Keratinocyte (primary cell): ENCODE measurements at regions not wholly inside any gene's neighbourhood (a gene's known extent, or its start where the extent isn't known, plus 50 kb on each side); places are given as distances from the start of the nearest gene placed in this dataset.
A peak's percentile ranks its signal among the peaks of the same experiment; 100 is the strongest.

Experiments used
- DNase-seq: peaks from one replicate; pipeline ENCODE4 v3.0.0-alpha.2; 2011; ENCODE audit warnings: low read depth, missing footprints, low spot score
- FAIRE-seq: peaks from 2 replicates; lab custom pipeline; 2011; peaks lifted over from hg19 to GRCh38; lab: Jason Lieb, UNC
- H2AFZ ChIP-seq: 2 replicates; pipeline ENCODE4 v1.6.0; 2012; ENCODE audit warnings: low read length, control low read depth, inconsistent platforms; ENCODE audit not compliant: control insufficient read depth
- H3K27ac ChIP-seq: 2 replicates; pipeline ENCODE4 v1.5.1; 2011; ENCODE audit warnings: low read length; ENCODE audit not compliant: control insufficient read depth, insufficient read depth
- H3K27me3 ChIP-seq: 3 replicates; pipeline ENCODE4 v1.6.0; 2011; ENCODE audit warnings: low read length; ENCODE audit not compliant: control insufficient read depth, insufficient read depth; ENCODE audit errors: extremely low read depth
- H3K36me3 ChIP-seq, 2 experiments: 2 replicates in 1 of 2; 3 replicates in 1 of 2; pipeline ENCODE4 v1.5.1; 2011; ENCODE audit warnings: low read length in 2 of 2, mild to moderate bottlenecking in 1 of 2; ENCODE audit not compliant: control insufficient read depth in 2 of 2, insufficient read depth in 2 of 2; ENCODE audit errors: extremely low read depth in 1 of 2
- H3K4me1 ChIP-seq: 3 replicates; pipeline ENCODE4 v1.5.1; 2011; ENCODE audit warnings: low read length; ENCODE audit not compliant: control insufficient read depth, insufficient read depth; ENCODE audit errors: extremely low read depth
- H3K4me2 ChIP-seq: 3 replicates; pipeline ENCODE4 v1.6.0; 2011; ENCODE audit warnings: low read depth, low read length; ENCODE audit not compliant: control insufficient read depth, insufficient read depth; ENCODE audit errors: extremely low read depth
- H3K4me3 ChIP-seq, 3 experiments: fragments of 200-600 bp in 1 of 3; sonication (generic) in 1 of 3; 2 replicates in 2 of 3; 3 replicates in 1 of 3; pipeline ENCODE4 v1.5.1; 2011 to 2016; ENCODE audit warnings: low read length in 3 of 3, mild to moderate bottlenecking in 3 of 3, control low read depth in 2 of 3, inconsistent platforms in 1 of 3, low read depth in 1 of 3, mixed read lengths in 1 of 3, mixed run types in 1 of 3, moderate library complexity in 1 of 3; ENCODE audit not compliant: control insufficient read depth in 2 of 3, insufficient read depth in 2 of 3; ENCODE audit errors: extremely low read depth in 1 of 3
- H3K79me2 ChIP-seq: 2 replicates; pipeline ENCODE4 v1.6.0; 2012; ENCODE audit warnings: low read length; ENCODE audit not compliant: control insufficient read depth, insufficient read depth
- H3K9ac ChIP-seq: 3 replicates; pipeline ENCODE4 v1.6.0; 2011; ENCODE audit warnings: low read length; ENCODE audit not compliant: control insufficient read depth, insufficient read depth; ENCODE audit errors: extremely low read depth
- H3K9me1 ChIP-seq: 3 replicates; pipeline ENCODE4 v1.6.0; 2011; ENCODE audit warnings: low read length; ENCODE audit not compliant: control insufficient read depth, insufficient read depth; ENCODE audit errors: extremely low read depth
- H3K9me3 ChIP-seq: 2 replicates; pipeline ENCODE4 v1.5.1; 2012; ENCODE audit warnings: low read depth, low read length; ENCODE audit not compliant: control insufficient read depth
- H4K20me1 ChIP-seq: 3 replicates; pipeline ENCODE4 v1.6.0; 2011; ENCODE audit warnings: low read length; ENCODE audit not compliant: control insufficient read depth, insufficient read depth; ENCODE audit errors: extremely low read depth
- CTCF ChIP-seq, 3 experiments: IDR thresholded peaks in 1 of 3; conservative IDR thresholded peaks in 1 of 3; optimal IDR thresholded peaks in 1 of 3; 2 replicates in 2 of 3; 3 replicates in 1 of 3; pipeline versions ENCODE3 to v1.5.1; 2011; ENCODE audit warnings: low read length in 3 of 3, mild to moderate bottlenecking in 3 of 3, moderate library complexity in 2 of 3, control low read depth in 1 of 3, inconsistent platforms in 1 of 3; ENCODE audit not compliant: insufficient read depth in 2 of 3; ENCODE audit errors: extremely low read depth in 1 of 3
- EZH2 ChIP-seq: IDR thresholded peaks from one replicate; pipeline ENCODE4 v1.6.1; 2012; ENCODE audit warnings: inconsistent platforms, mild to moderate bottlenecking, low read length, moderate library complexity
- dilution Hi-C: fragments of 300-500 bp; cut with MboI; formaldehyde crosslinking; loops from one replicate; pipeline ENCODE4 v1.7.0; 2020; ENCODE audit warnings: low sequenced_read_pairs; ENCODE audit not compliant: extremely low pct_ligation_motif_present

DNA sequence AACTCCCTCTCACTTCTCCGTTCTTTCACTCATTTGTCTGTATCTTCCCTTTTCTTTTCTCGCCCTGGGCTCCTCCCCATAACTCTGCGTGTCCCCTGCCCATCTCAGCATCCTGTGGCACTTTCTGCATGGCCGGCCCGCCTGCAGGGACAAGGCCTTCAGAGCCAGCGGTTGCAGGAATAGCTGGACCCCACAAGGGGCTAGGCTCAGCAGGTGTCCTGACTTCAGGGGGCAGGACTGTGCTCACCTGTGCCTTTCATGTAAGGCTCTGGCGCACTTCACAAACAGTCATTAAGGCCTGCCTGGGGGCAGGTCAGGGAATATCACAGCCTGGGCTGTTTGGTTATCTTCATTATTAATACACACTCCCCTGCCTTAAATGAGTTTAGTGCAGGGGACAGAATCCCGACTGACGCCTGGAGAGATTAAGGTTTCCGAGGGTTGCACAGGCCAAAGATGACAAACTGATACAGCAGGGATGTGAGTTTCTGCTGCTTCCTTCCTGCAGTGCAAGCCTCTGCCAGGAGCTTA lies 768.8 kb upstream of the TBX3 start:
- H2AFZ ChIP-seq, result no peak overlapping the region
- no peak overlapping the region for H3K9ac ChIP-seq
- no peak for FAIRE-seq

DNA sequence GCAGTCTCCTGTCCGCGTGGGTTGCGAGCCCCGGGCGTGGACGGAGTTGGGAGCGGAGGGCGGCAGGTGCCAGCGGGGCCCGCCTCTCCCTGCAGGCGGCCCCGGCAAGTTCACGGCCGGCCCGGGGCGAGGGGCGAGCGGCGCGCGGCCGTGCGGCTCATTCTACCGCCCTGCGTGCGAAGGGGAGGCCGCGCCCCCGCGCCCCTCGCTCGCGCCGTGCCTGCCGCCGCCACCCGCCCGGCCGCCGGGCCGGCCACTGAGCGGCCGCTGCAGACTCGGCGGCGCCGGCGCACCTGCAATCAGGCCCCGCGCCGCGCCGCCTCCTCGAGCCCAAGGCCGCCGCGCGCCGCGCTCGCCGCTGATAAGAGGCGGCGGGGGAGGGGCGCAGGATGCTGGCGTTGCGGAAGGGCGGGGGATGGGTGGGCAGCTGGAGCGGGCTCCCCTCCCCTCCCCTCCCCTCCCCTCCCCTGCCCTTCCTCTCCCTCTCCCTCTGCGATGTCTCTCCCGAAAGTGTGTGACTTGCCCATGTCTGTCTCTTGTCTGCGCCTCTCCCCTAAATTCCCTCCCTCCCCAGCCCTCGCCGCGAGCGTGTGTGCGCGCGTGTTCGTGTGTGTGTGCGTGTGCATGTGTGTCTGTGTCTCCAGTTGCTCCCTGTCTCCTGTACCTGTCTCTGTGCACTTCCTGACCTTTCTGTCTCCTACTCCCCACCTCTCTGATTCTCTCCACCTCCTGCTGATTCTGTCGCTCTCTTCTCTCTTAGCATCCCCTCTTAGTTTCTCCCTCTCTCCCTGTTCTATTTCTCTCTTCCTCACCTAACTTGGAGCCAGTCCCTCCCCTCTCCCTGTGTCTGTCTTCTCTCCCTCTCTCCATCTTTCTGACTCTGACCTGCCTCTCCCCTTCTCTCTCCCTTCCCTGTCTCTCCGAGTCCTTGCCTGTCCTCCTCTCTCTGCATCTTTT lies 768.1 kb upstream of the TBX3 start:
- no peak for FAIRE-seq
- H3K79me2 ChIP-seq, result no peaks in the 10 kb centered on the region
- H3K9me1 ChIP-seq, result no peaks in the 10 kb centered on the region
- peak overlapping the region in 1 of 3 experiments; percentile 3 for H3K4me3 ChIP-seq
- no peak overlapping the region for H3K9ac ChIP-seq
- no peak overlapping the region for H3K27ac ChIP-seq
- peak overlapping the region; percentile 26 for H3K4me2 ChIP-seq
- H2AFZ ChIP-seq, result no peak overlapping the region
- H3K27me3 ChIP-seq, result peaks cover 15% of the 10 kb centered on the region
- H3K9me3 ChIP-seq, result no peaks in the 10 kb centered on the region
- H4K20me1 ChIP-seq, result no peaks in the 10 kb centered on the region
- H3K4me1 ChIP-seq, result no peaks in the 10 kb centered on the region
- dilution Hi-C loops, result no loop called here
- H3K36me3 ChIP-seq, result no peaks in the 10 kb centered on the region
- no peak for TF ChIP-seq CTCF (optimal IDR thresholded peaks at IDR 0.05 in 1 of 3, IDR thresholded peaks at IDR 0.05 in 1 of 3, conservative IDR thresholded peaks at IDR 0.05 in 1 of 3; ENCODE audit: extremely low read depth in 1 of 3, insufficient read depth in 2 of 3, low read length in 3 of 3)
- no peak for TF ChIP-seq EZH2
- no peak for DNase-seq

More for the DNA sequence above, 768.8 kb upstream of the TBX3 start:
- DNase-seq, result no peak
- Histone ChIP-seq H3K4me2 (no peak overlapping the region), H3K4me1 (peaks cover 2% of the 10 kb centered on the region), H3K79me2 (no peaks in the 10 kb centered on the region), H3K9me1 (no peaks in the 10 kb centered on the region), H3K9me3 (no peaks in the 10 kb centered on the region), H3K36me3 (no peaks in the 10 kb centered on the region), H3K27ac (no peak overlapping the region), H4K20me1 (no peaks in the 10 kb centered on the region), H3K4me3 (no peak overlapping the region), H3K27me3 (peaks cover 15% of the 10 kb centered on the region)
- TF ChIP-seq CTCF (optimal IDR thresholded peaks at IDR 0.05 in 1 of 3, IDR thresholded peaks at IDR 0.05 in 1 of 3, conservative IDR thresholded peaks at IDR 0.05 in 1 of 3; ENCODE audit: extremely low read depth in 1 of 3, insufficient read depth in 2 of 3, low read length in 3 of 3) (no peak), EZH2 (no peak)
- dilution Hi-C loops, result no loop called here
